ENCODE measurements at regions not wholly inside any gene's neighbourhood (a gene's known extent, or its start where the extent isn't known, plus 50 kb on each side); places are given as distances from the start of the nearest gene placed in this dataset.

- Histone ChIP-seq H3K4me3 (replicated peaks; ENCODE audit: insufficient read depth, low read length) (no peak overlapping the region), H3K27ac (replicated peaks) (no peak overlapping the region), H3K27me3 (ENCODE audit: insufficient read depth, poor library complexity, severe bottlenecking) (no peaks in the 10 kb centered on the region)
- DNase-seq (ENCODE audit: low read depth in 1 of 2, low spot score in 1 of 2): no peak
- TF ChIP-seq REST (IDR thresholded peaks at IDR 0.05; ENCODE audit: insufficient replicate concordance, low read depth) (no peak), SPI1 (IDR thresholded peaks at IDR 0.05; ENCODE audit: borderline replicate concordance, low read depth) (no peak), POLR2AphosphoS5 (IDR thresholded peaks at IDR 0.05; ENCODE audit: low read depth) (no peak), GABPA (IDR thresholded peaks at IDR 0.05; ENCODE audit: low read depth) (no peak), CTCF (IDR thresholded peaks at IDR 0.05; ENCODE audit: insufficient read depth, low read length) (no peak)
Measured at GRCh38 chr5:98209418-98209817, 564.0 kb upstream of the RGMB start.

- Histone ChIP-seq H3K27ac (replicated peaks) (no peak overlapping the region), H3K27me3 (ENCODE audit: insufficient read depth, poor library complexity, severe bottlenecking) (no peaks in the 10 kb centered on the region), H3K4me3 (replicated peaks; ENCODE audit: insufficient read depth, low read length) (no peak overlapping the region)
- DNase-seq (ENCODE audit: low read depth in 1 of 2, low spot score in 1 of 2): no peak
- TF ChIP-seq SPI1 (IDR thresholded peaks at IDR 0.05; ENCODE audit: borderline replicate concordance, low read depth): no peak
- TF ChIP-seq GABPA (IDR thresholded peaks at IDR 0.05; ENCODE audit: low read depth): no peak
- no peak for TF ChIP-seq POLR2AphosphoS5 (IDR thresholded peaks at IDR 0.05; ENCODE audit: low read depth)
- TF ChIP-seq CTCF (IDR thresholded peaks at IDR 0.05; ENCODE audit: insufficient read depth, low read length): no peak
- no peak for TF ChIP-seq REST (IDR thresholded peaks at IDR 0.05; ENCODE audit: insufficient replicate concordance, low read depth)
Measured at GRCh38 chr5:98214240-98215051, 559.0 kb upstream of the RGMB start.

- no peaks in the 10 kb centered on the region for H3K27me3 ChIP-seq (ENCODE audit: insufficient read depth, poor library complexity, severe bottlenecking)
- no peak overlapping the region for H3K27ac ChIP-seq (replicated peaks)
- no peak overlapping the region for H3K4me3 ChIP-seq (replicated peaks; ENCODE audit: insufficient read depth, low read length)
- no peak for DNase-seq (ENCODE audit: low read depth in 1 of 2, low spot score in 1 of 2)
- TF ChIP-seq POLR2AphosphoS5 (IDR thresholded peaks at IDR 0.05; ENCODE audit: low read depth) (no peak), CTCF (IDR thresholded peaks at IDR 0.05; ENCODE audit: insufficient read depth, low read length) (no peak), SPI1 (IDR thresholded peaks at IDR 0.05; ENCODE audit: borderline replicate concordance, low read depth) (no peak), REST (IDR thresholded peaks at IDR 0.05; ENCODE audit: insufficient replicate concordance, low read depth) (no peak), GABPA (IDR thresholded peaks at IDR 0.05; ENCODE audit: low read depth) (no peak)
Measured at GRCh38 chr5:98217138-98217537, 556.3 kb upstream of the RGMB start.
